ENCODE measurements at regions not wholly inside any gene's neighbourhood (a gene's known extent, or its start where the extent isn't known, plus 50 kb on each side); places are given as distances from the start of the nearest gene placed in this dataset.
"Not testable (repeated sequence)": the region's sequence is repeated elsewhere in the genome, so short reads cannot be mapped to it uniquely, and the experiment has no call there.

GRCh38 chr2:236375973-236376476 lies 111.8 kb upstream of the ASB18 start:
- no peak for DNase-seq

- DNase-seq, result no peak
These were observed 112.5 kb upstream of the ASB18 start for GRCh38 chr2:236376566-236377244.

- no peak for DNase-seq
These were observed 115.9 kb upstream of the ASB18 start for GRCh38 chr2:236380051-236380612.

- DNase-seq, result not testable (repeated sequence)
These were observed 117.0 kb upstream of the ASB18 start for GRCh38 chr2:236381253-236381652.

GRCh38 chr2:236389284-236390216 lies 125.3 kb upstream of the ASB18 start:
- not testable (repeated sequence) for DNase-seq

GRCh38 chr2:236393101-236393500 lies 128.9 kb upstream of the ASB18 start:
- DNase-seq, result no peak

GRCh38 chr2:236393581-236393980 lies 129.4 kb upstream of the ASB18 start:
- DNase-seq, result no peak

GRCh38 chr2:236394571-236394970 lies 130.4 kb upstream of the ASB18 start:
- no peak for DNase-seq

GRCh38 chr2:236395067-236395466 lies 130.9 kb upstream of the ASB18 start:
- DNase-seq, result no peak

GRCh38 chr2:236396818-236397350 lies 132.7 kb upstream of the ASB18 start:
- no peak for DNase-seq

GRCh38 chr2:236397681-236398080 lies 133.5 kb upstream of the ASB18 start:
- no peak for DNase-seq

GRCh38 chr2:236399409-236399808 lies 135.2 kb upstream of the ASB18 start:
- DNase-seq, result no peak

- DNase-seq, result no peak
These were observed 135.9 kb upstream of the ASB18 start for GRCh38 chr2:236400046-236400574.

GRCh38 chr2:236400594-236401360 lies 136.6 kb upstream of the ASB18 start:
- no peak for DNase-seq

- DNase-seq, result no peak
These were observed 138.0 kb upstream of the ASB18 start for GRCh38 chr2:236402033-236402790.

- no peak for DNase-seq
These were observed 138.9 kb upstream of the ASB18 start for GRCh38 chr2:236403125-236403524.

GRCh38 chr2:236403811-236404210 lies 139.6 kb upstream of the ASB18 start:
- DNase-seq, result no peak

GRCh38 chr2:236404346-236404745 lies 140.1 kb upstream of the ASB18 start:
- DNase-seq, result no peak

- DNase-seq, result no peak
These were observed 141.2 kb upstream of the ASB18 start for GRCh38 chr2:236405357-236405756.

GRCh38 chr2:236408090-236408489 lies 143.9 kb upstream of the ASB18 start:
- no peak for DNase-seq

GRCh38 chr2:236408786-236409185 lies 144.6 kb upstream of the ASB18 start:
- DNase-seq, result no peak
